Renal pelvis (tissue), 1 donor: ENCODE measurements at regions not wholly inside any gene's neighbourhood (a gene's known extent, or its start where the extent isn't known, plus 50 kb on each side); places are given as distances from the start of the nearest gene placed in this dataset.

Source experiments
- DNase-seq: peaks from one replicate; pipeline ENCODE4 v3.0.0-alpha.2; 2013

DNA sequence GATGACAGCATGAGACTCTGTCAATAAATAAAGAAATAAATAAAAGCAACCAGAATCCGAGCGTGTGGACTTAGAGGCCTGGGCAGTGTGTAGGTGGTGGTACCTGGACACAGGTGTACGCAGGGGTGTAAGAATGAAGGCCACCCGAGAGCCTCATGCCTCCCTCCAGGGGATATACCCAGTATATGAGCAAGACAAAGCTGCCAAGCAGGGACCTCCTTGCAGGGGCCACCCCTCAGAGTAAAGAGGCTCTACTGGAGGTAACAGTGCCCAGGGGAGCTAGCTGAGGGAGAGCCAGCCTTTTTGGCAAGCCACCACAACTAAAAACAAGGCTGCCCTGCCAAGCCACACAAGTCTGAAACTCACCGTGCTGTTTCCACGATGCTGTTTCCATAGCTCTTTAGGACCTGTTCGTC is 179.2 kb upstream of the RAB4A start:
- no peak for DNase-seq

- DNase-seq: peak; percentile 90
These were observed 178.3 kb upstream of the RAB4A start for GRCh38 chr1:229092377-229093237.

- no peak for DNase-seq
These were observed 177.7 kb upstream of the RAB4A start for GRCh38 chr1:229093238-229093540.

GRCh38 chr1:229093609-229094336 is 177.1 kb upstream of the RAB4A start:
- peak; percentile 71 for DNase-seq

DNA sequence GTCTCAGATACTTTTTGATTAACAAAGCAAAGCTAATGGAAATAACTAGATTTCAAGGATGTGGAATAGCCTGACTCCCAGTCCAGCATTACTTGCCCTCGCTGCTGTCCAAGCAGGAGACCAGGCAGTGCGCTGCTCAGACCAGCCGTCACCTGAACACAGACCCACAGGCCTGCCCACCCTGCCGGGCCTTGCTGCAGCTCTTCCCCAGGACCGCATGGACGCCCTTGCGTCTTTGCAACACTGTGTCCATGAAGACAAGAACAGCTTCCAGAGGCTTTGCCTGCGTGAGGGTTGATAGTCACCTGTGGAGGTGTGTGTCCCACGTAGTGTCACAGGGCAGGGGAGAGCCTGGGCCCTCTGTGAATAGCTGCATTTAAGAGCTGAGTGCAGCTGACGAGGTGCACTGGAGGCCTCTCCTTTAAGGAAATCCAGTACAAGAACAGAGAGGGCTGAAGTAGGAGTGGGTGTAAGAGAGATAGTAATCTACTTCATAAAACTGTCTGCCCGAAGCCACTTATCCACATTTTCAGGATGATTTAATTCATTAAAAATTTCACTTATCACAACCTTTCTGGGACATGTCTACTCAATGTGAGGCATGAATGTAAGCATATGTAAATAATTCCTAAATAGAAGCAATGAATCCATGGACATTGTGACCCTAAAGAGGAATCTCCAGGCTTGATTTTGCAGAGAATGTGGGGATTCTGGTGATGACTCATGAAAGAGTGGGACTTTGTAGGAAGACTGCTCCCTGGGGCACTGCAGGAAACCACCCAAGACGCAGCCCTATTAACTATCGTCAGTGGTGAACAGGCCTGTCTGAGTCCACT is 176.2 kb upstream of the RAB4A start:
- DNase-seq: no peak

- no peak for DNase-seq
These were observed 175.6 kb upstream of the RAB4A start for GRCh38 chr1:229095325-229095724.

GRCh38 chr1:229097356-229097755 is 173.6 kb upstream of the RAB4A start:
- no peak for DNase-seq

- DNase-seq: no peak
These were observed 172.6 kb upstream of the RAB4A start for GRCh38 chr1:229098361-229098760.

DNA sequence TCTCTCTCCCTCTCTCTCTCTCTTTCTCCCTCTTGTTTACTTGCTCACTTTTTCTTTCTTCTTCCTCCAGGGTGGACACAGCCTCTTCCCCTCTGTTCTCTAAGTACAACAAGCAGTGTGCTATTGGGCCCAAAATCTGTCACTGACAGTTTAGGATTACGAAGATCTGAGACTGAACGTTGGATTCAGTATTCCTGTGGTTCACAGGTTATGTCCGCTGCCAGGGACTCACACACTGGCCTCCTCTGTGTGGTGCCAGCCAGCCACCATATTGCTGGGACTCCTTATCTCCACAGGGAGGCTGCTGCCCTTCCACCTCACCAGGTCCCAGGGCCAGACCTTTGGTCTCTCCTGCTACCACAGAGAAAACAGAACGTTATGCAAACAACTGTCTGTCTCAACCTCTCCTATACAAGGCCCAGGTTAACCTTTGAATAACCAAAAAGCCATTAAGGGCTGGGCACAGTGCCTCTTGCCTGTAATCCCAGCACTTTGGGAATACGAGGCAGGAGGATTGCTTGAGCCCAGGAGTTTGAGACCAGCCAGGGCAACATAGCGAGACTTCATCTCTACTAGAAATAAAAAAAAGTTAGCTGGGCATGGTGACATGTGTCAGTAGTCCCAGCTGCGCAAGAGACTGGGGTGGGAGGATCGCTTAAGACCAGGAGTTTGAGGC is 171.9 kb upstream of the RAB4A start:
- DNase-seq: no peak

DNA sequence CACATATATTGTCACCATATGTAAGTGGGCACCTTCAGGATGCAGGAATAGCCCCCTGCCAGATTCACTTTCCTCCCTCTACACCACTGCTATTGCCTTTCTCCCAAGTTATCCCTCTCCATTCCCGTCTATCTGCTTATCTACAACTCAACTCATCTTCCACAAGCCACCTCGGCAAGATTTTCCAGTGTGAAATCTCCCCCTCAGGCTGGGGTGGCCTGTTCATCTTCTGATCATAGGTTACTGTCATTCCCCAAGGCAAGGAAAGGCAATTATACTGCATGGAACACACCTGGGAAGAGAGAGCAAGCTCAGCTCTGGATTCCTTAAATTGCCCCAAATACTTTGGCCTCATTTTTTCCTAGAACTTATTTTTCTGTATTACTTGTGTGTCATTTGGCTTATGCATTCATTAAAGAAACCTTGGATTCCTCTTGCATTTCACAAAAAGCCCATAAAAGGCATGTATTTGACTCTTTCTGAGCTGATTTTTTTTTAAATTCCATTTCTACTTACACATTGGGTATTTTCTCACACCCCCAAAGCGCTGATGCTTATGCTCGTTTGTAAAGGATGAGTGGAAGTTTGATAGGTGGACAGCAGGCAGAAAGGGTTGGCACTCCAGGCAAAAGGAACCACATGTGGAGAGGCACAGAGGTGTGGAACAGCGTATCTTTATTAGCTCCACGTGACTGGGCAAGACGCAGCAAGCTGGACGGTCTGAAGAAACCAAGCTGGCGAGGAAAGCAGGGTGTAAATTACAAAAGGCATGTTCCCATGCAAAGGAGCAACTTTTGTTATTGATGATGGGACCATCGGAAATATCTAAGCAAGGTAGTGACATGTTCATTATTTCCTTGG is 169.7 kb upstream of the RAB4A start:
- no peak for DNase-seq

- DNase-seq: no peak
These were observed 168.0 kb upstream of the RAB4A start for GRCh38 chr1:229102741-229103391.

DNA sequence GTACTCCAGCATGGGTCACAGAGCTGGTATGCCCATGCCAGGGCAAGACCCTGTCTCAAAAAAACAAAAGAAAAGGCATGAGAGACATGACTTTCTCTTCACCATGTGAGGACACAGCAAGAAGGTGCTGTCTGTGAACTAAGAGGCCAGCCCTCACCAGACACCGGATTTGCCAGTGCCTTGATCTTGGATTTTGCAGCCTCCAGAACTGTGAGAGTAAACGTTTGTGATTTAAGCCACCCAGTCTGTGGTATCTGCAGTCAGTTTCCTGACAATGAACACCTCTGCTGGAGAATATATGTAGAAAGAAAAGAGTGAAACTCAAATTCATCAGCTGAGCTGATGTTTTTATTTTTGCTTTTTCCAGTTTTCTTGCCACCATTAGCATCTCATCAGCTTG is 166.3 kb upstream of the RAB4A start:
- DNase-seq: no peak

- no peak for DNase-seq
These were observed 165.8 kb upstream of the RAB4A start for GRCh38 chr1:229105109-229105508.

DNA sequence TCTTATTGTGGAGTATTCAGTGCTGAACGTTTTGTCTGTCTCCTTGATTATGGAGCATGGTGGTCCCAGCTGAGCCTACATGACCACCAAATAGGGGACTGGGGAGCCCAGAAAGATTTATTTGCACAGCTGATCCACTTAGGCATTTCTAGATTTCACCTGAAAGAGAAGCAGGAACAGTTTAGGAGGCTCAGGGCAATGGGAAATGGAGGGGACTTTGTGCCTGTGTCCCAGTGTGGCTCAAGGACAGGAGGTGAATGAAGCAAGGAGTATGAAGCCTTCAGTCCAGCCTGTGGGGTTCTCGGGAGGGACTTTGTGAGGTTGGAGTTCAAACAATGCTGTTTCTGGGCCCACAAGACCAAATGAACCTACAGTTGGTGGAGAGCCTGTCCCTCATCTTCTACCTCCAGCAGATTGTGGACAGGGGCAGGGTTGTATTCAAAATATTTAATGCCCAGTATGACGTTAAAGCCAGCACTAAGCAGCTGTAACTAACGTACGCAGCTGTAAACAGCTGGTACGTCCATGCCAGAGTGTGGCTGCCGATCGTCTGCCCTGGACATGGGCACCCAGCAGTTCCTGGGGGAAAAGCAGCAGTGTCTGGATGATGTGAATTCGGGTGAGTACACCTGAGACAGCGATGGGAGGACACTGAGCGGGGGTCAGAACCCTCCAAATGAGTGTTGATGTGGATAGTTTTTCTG is 164.9 kb upstream of the RAB4A start:
- DNase-seq: no peak

GRCh38 chr1:229106526-229107125 is 164.3 kb upstream of the RAB4A start:
- DNase-seq: no peak

DNA sequence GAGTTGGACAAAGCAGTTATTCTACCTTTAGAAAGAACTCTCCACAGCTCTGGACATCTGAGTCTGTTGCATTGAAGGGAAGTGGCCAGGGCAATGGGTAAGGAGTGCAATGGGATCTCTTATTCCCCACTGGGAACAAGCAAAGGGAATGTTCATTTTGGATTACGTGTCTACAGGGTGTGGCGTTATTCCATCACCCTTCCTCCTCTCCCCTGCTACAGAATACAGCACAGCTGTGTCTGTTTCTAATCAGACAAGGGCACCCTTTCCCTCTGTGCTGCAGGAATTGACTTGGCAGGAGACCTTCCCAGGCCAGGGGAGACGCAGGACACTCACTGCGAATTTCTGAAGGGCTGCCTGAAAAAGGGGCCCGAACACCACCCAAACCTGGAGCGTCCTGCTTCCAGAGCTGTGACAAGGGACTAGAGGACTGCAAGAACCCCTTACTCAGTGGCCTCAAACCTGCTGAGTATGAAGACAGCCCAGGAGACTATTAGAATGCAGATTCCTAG is 163.6 kb upstream of the RAB4A start:
- DNase-seq: no peak

DNA sequence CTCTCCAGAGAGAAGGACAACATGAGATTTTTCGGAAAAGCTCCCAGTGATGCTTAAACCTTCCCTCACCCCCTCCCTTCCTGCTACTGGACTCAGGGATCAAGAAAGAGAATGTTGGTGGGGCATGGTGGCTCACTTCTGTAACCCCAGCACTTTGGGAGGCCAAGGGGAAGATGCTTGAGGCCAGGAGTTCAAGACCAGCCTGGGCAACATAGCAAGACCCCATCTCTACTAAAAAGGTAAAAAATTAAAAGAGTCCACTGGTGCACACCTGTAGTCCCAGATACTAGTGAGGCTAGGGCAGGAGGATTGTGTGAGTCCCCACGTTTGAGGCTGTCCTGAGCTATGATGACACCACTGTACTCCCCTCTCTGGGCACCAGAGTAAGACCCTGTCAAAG is 162.9 kb upstream of the RAB4A start:
- no peak for DNase-seq

- peak; percentile 62 for DNase-seq
These were observed 162.2 kb upstream of the RAB4A start for GRCh38 chr1:229108598-229109201.

DNA sequence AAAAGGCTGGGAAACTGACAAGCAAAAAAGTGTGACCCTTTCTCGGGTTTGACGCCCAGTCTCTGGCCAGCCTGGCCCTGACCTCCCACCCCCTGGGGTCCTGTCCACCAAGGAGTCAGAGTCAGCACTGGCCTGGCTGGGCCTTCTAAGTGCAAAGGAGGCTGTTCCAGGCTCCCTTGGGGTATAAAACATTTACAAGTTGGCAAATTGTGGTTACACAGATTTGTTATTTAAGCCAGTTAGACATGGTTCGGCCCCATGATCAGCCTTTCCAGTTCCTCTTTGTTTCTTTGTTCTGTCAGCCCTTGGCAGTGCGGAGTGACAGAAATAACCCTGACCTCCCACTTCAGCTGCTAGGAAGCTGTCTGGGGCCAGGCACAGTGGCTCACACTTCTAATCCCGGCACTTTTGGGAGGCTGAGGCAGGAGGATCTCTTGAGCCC is 161.6 kb upstream of the RAB4A start:
- no peak for DNase-seq
